ENCODE measurements at regions not wholly inside any gene's neighbourhood (a gene's known extent, or its start where the extent isn't known, plus 50 kb on each side); places are given as distances from the start of the nearest gene placed in this dataset.
"Not testable (repeated sequence)": the region's sequence is repeated elsewhere in the genome, so short reads cannot be mapped to it uniquely, and the experiment has no call there.

DNA sequence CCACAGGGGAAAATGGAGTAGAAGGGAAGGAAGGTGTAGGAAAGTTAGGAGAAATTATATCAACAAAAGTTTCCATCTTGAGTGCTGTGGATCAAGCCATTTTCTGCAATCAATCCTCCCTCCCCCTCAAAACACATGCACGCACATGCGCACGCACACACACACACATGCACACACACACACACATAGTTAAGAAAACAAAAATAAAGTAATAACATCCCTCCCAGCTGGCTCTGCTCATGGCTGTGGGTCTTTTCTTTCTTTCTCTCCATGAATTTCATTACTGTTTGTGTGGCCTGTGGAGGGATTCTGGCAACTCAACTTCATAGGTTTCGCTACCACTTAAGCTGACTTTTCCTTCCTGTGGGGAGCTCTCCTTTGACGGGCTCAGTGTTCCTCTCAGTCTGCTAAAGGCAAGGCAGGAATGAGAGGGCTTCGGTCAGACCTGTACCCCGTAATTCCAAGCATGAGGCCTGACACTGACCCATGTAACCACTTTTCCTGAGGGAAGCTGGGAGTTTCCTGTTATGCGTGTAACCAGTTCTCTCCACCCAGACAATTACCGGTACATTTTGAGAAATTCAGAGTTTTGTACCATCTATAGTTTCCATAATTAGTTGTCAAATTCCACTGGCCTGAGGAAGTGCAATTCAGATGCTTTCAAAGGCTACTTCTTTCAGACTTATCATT, 79.8 kb downstream of the ZNF92 start:
- no peak for DNase-seq
- Histone ChIP-seq H3K4me1 (no peaks in the 10 kb centered on the region), H3K36me3 (no peaks in the 10 kb centered on the region), H3K4me3 (no peak overlapping the region), H3K27ac (no peak overlapping the region), H3K27me3 (no peaks in the 10 kb centered on the region), H3K9me3 (no peaks in the 10 kb centered on the region)
- TF ChIP-seq EP300 (IDR thresholded peaks at IDR 0.05; ENCODE audit: low read depth), result no peak
- no peak for TF ChIP-seq POLR2AphosphoS5 (IDR thresholded peaks at IDR 0.05)
- TF ChIP-seq, protein P1, sequence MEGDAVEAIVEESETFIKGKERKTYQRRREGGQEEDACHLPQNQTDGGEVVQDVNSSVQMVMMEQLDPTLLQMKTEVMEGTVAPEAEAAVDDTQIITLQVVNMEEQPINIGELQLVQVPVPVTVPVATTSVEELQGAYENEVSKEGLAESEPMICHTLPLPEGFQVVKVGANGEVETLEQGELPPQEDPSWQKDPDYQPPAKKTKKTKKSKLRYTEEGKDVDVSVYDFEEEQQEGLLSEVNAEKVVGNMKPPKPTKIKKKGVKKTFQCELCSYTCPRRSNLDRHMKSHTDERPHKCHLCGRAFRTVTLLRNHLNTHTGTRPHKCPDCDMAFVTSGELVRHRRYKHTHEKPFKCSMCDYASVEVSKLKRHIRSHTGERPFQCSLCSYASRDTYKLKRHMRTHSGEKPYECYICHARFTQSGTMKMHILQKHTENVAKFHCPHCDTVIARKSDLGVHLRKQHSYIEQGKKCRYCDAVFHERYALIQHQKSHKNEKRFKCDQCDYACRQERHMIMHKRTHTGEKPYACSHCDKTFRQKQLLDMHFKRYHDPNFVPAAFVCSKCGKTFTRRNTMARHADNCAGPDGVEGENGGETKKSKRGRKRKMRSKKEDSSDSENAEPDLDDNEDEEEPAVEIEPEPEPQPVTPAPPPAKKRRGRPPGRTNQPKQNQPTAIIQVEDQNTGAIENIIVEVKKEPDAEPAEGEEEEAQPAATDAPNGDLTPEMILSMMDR (IDR thresholded peaks at IDR 0.05), result no peak
- no peak for TF ChIP-seq POLR2A (IDR thresholded peaks at IDR 0.05)
- intact Hi-C loops (cut with DNase I; ENCODE audit: low total_unique reads), result no loop called here
- in situ Hi-C loops (cut with MboI; ENCODE audit: low pct_ligation_motif_present in 1 of 4, low pct_unique_long_range_greater_than_20kb in 1 of 4, low sequenced_read_pairs in 3 of 4), result no loop called here
- WGBS, 2 donors (ENCODE audit: low coverage in 1 of 2), result 72 to 78% methylated on average over 6 to 9 of the region's 9 CpGs

DNA sequence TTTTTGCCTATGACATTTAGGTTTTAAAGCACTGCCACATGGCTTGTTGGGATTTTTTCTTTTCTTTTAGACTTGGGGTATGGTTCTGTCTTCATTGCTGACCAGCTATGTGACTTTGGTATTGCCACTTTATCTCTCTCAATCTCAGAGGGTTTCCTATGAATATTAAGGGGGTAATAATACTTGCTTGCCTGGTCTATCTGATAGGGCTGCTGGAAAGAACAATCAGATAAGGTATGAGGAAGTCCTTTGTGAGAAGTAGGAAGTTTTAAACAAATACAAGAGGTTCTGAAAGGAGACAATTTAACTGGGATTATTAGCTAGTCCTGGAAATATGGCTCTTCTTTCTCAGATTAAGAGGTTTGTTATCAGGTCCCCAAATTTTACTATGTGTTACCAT, 80.8 kb downstream of the ZNF92 start:
- no peak overlapping the region for H3K4me3 ChIP-seq
- in situ Hi-C loops (cut with MboI; ENCODE audit: low pct_ligation_motif_present in 1 of 4, low pct_unique_long_range_greater_than_20kb in 1 of 4, low sequenced_read_pairs in 3 of 4), result no loop called here
- no peaks in the 10 kb centered on the region for H3K9me3 ChIP-seq
- no peaks in the 10 kb centered on the region for H3K36me3 ChIP-seq
- intact Hi-C loops (cut with DNase I; ENCODE audit: low total_unique reads), result no loop called here
- H3K27me3 ChIP-seq, result no peaks in the 10 kb centered on the region
- no peak for TF ChIP-seq POLR2AphosphoS5 (IDR thresholded peaks at IDR 0.05)
- no peak for TF ChIP-seq EP300 (IDR thresholded peaks at IDR 0.05; ENCODE audit: low read depth)
- TF ChIP-seq, protein P1 (IDR thresholded peaks at IDR 0.05), result no peak
- TF ChIP-seq POLR2A (IDR thresholded peaks at IDR 0.05), result no peak
- DNase-seq, result no peak
- no peaks in the 10 kb centered on the region for H3K4me1 ChIP-seq
- no peak overlapping the region for H3K27ac ChIP-seq

DNA sequence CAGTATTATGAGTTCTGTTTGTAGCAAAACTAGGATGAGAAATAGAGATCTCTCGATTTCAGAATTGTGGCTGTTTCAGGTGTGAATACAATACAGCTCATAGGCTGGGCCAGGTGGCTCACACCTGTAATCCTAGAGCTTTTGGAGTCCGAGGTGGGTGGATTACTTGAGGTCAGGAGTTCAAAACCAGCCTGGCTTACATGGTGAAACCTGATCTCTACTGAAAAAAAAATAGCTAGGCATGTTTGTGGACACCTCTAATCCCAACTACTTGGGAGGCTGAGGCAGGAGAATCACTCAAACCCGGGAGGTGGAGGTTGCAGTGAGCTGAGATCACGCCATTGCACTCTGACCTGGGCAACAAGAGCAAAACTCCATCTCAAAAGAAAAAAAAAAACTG, 81.4 kb downstream of the ZNF92 start:
- intact Hi-C loops (cut with DNase I; ENCODE audit: low total_unique reads); H3K4me1 ChIP-seq; DNase-seq; H3K9me3 ChIP-seq; H3K4me3 ChIP-seq; H3K27me3 ChIP-seq; H3K36me3 ChIP-seq; H3K27ac ChIP-seq; in situ Hi-C loops (cut with MboI; ENCODE audit: low pct_ligation_motif_present in 1 of 4, low pct_unique_long_range_greater_than_20kb in 1 of 4, low sequenced_read_pairs in 3 of 4): not testable (repeated sequence)
- WGBS, 2 donors (ENCODE audit: low coverage in 1 of 2), result 69 to 72% methylated on average over 3 to 4 of the region's 4 CpGs

DNA sequence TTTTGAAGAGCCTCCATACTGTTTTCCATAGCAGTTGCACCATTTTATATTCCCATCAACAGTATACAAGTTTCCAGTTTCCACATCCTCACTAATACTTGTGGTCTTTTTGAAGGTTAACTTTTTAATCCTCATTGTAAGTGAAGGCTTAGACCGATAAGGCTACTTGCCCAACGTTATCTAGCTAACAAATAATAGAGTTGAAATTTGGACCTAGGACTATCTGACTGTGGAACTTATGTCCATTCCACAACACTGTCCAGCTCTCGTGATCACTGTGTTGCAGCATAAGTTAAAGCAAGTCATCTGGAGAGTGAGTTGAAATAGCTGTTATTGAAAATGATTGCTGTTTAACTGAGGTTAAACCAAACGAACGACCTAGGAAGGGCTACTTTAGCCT, 84.0 kb downstream of the ZNF92 start:
- Histone ChIP-seq H3K4me3 (no peak overlapping the region), H3K27me3 (no peaks in the 10 kb centered on the region), H3K36me3 (no peaks in the 10 kb centered on the region), H3K27ac (no peak overlapping the region), H3K4me1 (no peaks in the 10 kb centered on the region), H3K9me3 (no peaks in the 10 kb centered on the region)
- in situ Hi-C loops (cut with MboI; ENCODE audit: low pct_ligation_motif_present in 1 of 4, low pct_unique_long_range_greater_than_20kb in 1 of 4, low sequenced_read_pairs in 3 of 4) (no loop called here), intact Hi-C loops (cut with DNase I; ENCODE audit: low total_unique reads) (no loop called here)
- DNase-seq, result no peak
- TF ChIP-seq POLR2A (IDR thresholded peaks at IDR 0.05), result no peak
- TF ChIP-seq, protein P1 (IDR thresholded peaks at IDR 0.05), result no peak
- no peak for TF ChIP-seq EP300 (IDR thresholded peaks at IDR 0.05; ENCODE audit: low read depth)
- TF ChIP-seq POLR2AphosphoS5 (IDR thresholded peaks at IDR 0.05), result no peak
- WGBS, 2 donors (ENCODE audit: low coverage in 1 of 2), result 72 to 84% methylated on average over 5 of the region's 5 CpGs

DNA sequence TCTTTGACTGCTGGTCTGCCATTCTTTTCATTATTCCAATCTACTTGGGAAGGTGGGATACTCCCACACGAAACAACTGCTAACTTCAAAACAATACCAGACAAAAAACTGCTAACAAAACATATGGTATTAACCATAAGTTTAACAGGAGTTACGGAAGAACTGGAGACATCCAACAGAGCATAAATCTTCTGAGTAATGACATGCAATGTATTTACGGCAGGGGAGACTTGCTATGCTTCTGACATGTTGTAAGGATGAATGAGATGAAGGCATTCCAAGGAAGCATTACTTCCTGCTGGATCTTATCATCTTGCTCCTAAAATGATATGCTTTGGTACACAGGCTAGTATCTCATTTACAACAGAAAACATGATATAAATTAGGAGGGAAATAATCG, 85.8 kb downstream of the ZNF92 start:
- Histone ChIP-seq H3K9me3 (no peaks in the 10 kb centered on the region), H3K36me3 (no peaks in the 10 kb centered on the region), H3K4me1 (no peaks in the 10 kb centered on the region), H3K4me3 (no peak overlapping the region), H3K27me3 (no peaks in the 10 kb centered on the region), H3K27ac (no peak overlapping the region)
- intact Hi-C loops (cut with DNase I; ENCODE audit: low total_unique reads) (no loop called here), in situ Hi-C loops (cut with MboI; ENCODE audit: low pct_ligation_motif_present in 1 of 4, low pct_unique_long_range_greater_than_20kb in 1 of 4, low sequenced_read_pairs in 3 of 4) (no loop called here)
- WGBS, 2 donors (ENCODE audit: low coverage in 1 of 2), result 61 to 63% methylated on average over 3 to 4 of the region's 4 CpGs
- no peak for DNase-seq
- TF ChIP-seq, protein P1 (IDR thresholded peaks at IDR 0.05), result no peak
- TF ChIP-seq EP300 (IDR thresholded peaks at IDR 0.05; ENCODE audit: low read depth), result no peak
- no peak for TF ChIP-seq POLR2A (IDR thresholded peaks at IDR 0.05)

All from transverse colon (tissue), 4 donors.